ENCODE measurements at regions not wholly inside any gene's neighbourhood (a gene's known extent, or its start where the extent isn't known, plus 50 kb on each side); places are given as distances from the start of the nearest gene placed in this dataset.

DNA sequence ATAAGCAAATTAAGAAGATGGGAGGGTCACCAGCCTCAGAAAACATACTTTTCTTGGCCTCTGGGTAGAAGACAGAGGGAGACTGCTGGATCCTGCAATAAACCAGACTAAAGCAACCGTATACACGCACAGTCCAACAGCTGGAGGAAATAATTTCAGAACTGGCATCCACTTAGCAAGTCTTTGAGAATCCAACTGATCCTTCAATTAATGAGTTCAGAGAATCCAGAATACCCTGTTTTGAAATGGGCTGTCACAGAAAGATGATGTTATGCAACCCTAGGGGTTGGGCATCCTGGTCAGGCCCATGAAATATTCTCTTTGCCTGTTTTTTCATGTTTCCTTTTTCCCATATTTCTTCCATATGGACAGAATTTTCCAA lies 134.0 kb upstream of the MAGI3 start:
- intact Hi-C loops (cut with DNase I), result no loop called here
- WGBS, 2 donors, result 74 to 81% methylated on average over 2 of the region's 2 CpGs

GRCh38 chr1:113259988-113260387 lies 130.3 kb upstream of the MAGI3 start:
- H3K4me3 ChIP-seq, result no peak overlapping the region
- H3K9me3 ChIP-seq, result no peaks in the 10 kb centered on the region
- no peak overlapping the region for H3K27ac ChIP-seq
- TF ChIP-seq, protein P1, sequence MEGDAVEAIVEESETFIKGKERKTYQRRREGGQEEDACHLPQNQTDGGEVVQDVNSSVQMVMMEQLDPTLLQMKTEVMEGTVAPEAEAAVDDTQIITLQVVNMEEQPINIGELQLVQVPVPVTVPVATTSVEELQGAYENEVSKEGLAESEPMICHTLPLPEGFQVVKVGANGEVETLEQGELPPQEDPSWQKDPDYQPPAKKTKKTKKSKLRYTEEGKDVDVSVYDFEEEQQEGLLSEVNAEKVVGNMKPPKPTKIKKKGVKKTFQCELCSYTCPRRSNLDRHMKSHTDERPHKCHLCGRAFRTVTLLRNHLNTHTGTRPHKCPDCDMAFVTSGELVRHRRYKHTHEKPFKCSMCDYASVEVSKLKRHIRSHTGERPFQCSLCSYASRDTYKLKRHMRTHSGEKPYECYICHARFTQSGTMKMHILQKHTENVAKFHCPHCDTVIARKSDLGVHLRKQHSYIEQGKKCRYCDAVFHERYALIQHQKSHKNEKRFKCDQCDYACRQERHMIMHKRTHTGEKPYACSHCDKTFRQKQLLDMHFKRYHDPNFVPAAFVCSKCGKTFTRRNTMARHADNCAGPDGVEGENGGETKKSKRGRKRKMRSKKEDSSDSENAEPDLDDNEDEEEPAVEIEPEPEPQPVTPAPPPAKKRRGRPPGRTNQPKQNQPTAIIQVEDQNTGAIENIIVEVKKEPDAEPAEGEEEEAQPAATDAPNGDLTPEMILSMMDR (IDR thresholded peaks at IDR 0.05), result no peak
- no peaks in the 10 kb centered on the region for H3K4me1 ChIP-seq
- H3K27me3 ChIP-seq, result peaks cover 0 to 27% (median 0%) of the 10 kb centered on the region in 7 donors
- 83 to 92% methylated on average over 2 of the region's 2 CpGs for WGBS, 2 donors
- no peak for ATAC-seq
- no peak for DNase-seq
- H3K36me3 ChIP-seq, result no peaks in the 10 kb centered on the region
- intact Hi-C loops (cut with DNase I), result no loop called here

More for the DNA sequence above, 134.0 kb upstream of the MAGI3 start:
- H3K27me3 ChIP-seq, result peaks cover 0 to 27% (median 0%) of the 10 kb centered on the region in 7 donors
- TF ChIP-seq, protein P1 (IDR thresholded peaks at IDR 0.05), result no peak
- DNase-seq (no peak), ATAC-seq (no peak)
- no peak overlapping the region for H3K4me3 ChIP-seq
- H3K36me3 ChIP-seq, result no peaks in the 10 kb centered on the region
- H3K9me3 ChIP-seq, result no peaks in the 10 kb centered on the region
- H3K27ac ChIP-seq, result no peak overlapping the region
- peaks cover 0 to 10% (median 2%) of the 10 kb centered on the region in 9 donors for H3K4me1 ChIP-seq

DNA sequence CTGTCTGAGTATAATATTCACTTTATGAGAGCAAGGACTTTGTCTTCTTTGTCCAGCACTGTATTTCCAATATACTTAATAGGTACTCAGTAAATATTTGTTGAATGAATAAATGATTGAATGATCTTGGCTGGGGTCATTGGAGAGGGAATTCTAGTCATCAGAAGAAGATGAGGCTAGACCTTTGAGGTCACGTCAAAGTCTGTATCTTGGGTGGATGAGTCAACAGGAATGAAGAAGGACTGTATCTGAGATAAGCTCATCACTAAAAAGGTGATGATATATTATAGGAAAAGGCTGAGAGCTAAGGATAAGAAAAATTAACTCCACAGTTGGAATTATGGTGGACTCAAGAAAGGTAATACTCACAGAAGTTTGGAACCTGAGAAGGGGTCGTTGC lies 125.1 kb upstream of the MAGI3 start:
- peaks cover 0 to 6% (median 0%) of the 10 kb centered on the region in 7 donors for H3K27me3 ChIP-seq
- H3K4me1 ChIP-seq, result no peaks in the 10 kb centered on the region
- TF ChIP-seq, protein P1 (IDR thresholded peaks at IDR 0.05), result no peak
- no peak overlapping the region for H3K27ac ChIP-seq
- H3K9me3 ChIP-seq, result no peaks in the 10 kb centered on the region
- ATAC-seq, result no peak
- intact Hi-C loops (cut with DNase I), result no loop called here
- WGBS, 2 donors, result 76 to 77% methylated on average over 2 of the region's 2 CpGs
- no peaks in the 10 kb centered on the region for H3K36me3 ChIP-seq
- no peak overlapping the region for H3K4me3 ChIP-seq
- DNase-seq, result no peak

DNA sequence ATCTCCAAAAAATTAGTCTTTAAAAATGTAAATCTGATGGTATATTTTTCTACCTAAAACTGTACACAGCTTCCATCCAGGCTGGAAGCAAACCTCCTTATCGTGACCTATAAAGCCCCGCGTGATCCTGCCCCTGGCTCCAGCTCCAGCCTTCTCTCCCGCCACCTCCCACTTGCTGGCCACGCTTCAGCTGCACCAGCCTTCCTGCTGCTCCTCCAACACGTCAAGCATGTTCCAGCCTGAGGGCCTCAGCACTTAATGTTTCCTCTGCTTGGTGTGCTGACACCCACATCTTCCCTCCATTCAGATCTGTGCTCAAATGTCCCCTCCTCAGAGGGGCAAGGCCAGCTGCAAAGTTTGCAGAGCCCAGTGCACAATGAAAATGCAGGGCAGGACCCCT lies 123.5 kb upstream of the MAGI3 start:
- no peaks in the 10 kb centered on the region for H3K9me3 ChIP-seq

More for the DNA sequence above, 123.5 kb upstream of the MAGI3 start:
- WGBS, 2 donors, result 63 to 68% methylated on average over 6 of the region's 6 CpGs
- TF ChIP-seq, protein P1 (IDR thresholded peaks at IDR 0.05), result no peak
- intact Hi-C loops (cut with DNase I), result no loop called here
- H3K4me1 ChIP-seq, result no peaks in the 10 kb centered on the region
- no peaks in the 10 kb centered on the region for H3K27me3 ChIP-seq
- no peak overlapping the region for H3K4me3 ChIP-seq
- H3K36me3 ChIP-seq, result no peaks in the 10 kb centered on the region
- no peak overlapping the region for H3K27ac ChIP-seq
- no peak for ATAC-seq
- no peak for DNase-seq

All from heart right ventricle (tissue), 16 donors.